ENCODE measurements at regions not wholly inside any gene's neighbourhood (a gene's known extent, or its start where the extent isn't known, plus 50 kb on each side); places are given as distances from the start of the nearest gene placed in this dataset.

GRCh38 chr21:27823652-27824201 lies 856.8 kb upstream of the ADAMTS5 start:
- no peaks in the 10 kb centered on the region for H3K79me2 ChIP-seq (ENCODE audit: control insufficient read depth, insufficient read depth, low read length)
- H3K27ac ChIP-seq (ENCODE audit: control insufficient read depth, insufficient read depth, low read length), result no peak overlapping the region
- H3K4me3 ChIP-seq (ENCODE audit: control insufficient read depth in 2 of 3, extremely low read depth in 1 of 3, insufficient read depth in 2 of 3, low read depth in 1 of 3, low read length in 3 of 3), result no peak overlapping the region
- no peak for FAIRE-seq
- H3K27me3 ChIP-seq (ENCODE audit: control insufficient read depth, extremely low read depth, insufficient read depth, low read length), result no peaks in the 10 kb centered on the region
- no peaks in the 10 kb centered on the region for H3K9me3 ChIP-seq (ENCODE audit: control insufficient read depth, low read depth, low read length)
- H4K20me1 ChIP-seq (ENCODE audit: control insufficient read depth, extremely low read depth, insufficient read depth, low read length), result no peaks in the 10 kb centered on the region
- no peak overlapping the region for H3K4me2 ChIP-seq (ENCODE audit: control insufficient read depth, extremely low read depth, insufficient read depth, low read depth, low read length)
- no peaks in the 10 kb centered on the region for H3K9me1 ChIP-seq (ENCODE audit: control insufficient read depth, extremely low read depth, insufficient read depth, low read length)
- no peaks in the 10 kb centered on the region for H3K36me3 ChIP-seq (ENCODE audit: control insufficient read depth in 2 of 2, extremely low read depth in 1 of 2, insufficient read depth in 2 of 2, low read length in 2 of 2)
- TF ChIP-seq CTCF (optimal IDR thresholded peaks at IDR 0.05 in 1 of 3, IDR thresholded peaks at IDR 0.05 in 1 of 3, conservative IDR thresholded peaks at IDR 0.05 in 1 of 3; ENCODE audit: extremely low read depth in 1 of 3, insufficient read depth in 2 of 3, low read length in 3 of 3) (no peak), EZH2 (IDR thresholded peaks at IDR 0.05; ENCODE audit: low read length) (no peak)
- H3K9ac ChIP-seq (ENCODE audit: control insufficient read depth, extremely low read depth, insufficient read depth, low read length), result no peak overlapping the region
- no peak for DNase-seq (ENCODE audit: low read depth, low spot score)
- no peaks in the 10 kb centered on the region for H3K4me1 ChIP-seq (ENCODE audit: control insufficient read depth, extremely low read depth, insufficient read depth, low read length)
- no peak overlapping the region for H2AFZ ChIP-seq (ENCODE audit: control insufficient read depth, low read length)
- dilution Hi-C loops (cut with MboI; ENCODE audit: extremely low pct_ligation_motif_present, low sequenced_read_pairs), result no loop called here

DNA sequence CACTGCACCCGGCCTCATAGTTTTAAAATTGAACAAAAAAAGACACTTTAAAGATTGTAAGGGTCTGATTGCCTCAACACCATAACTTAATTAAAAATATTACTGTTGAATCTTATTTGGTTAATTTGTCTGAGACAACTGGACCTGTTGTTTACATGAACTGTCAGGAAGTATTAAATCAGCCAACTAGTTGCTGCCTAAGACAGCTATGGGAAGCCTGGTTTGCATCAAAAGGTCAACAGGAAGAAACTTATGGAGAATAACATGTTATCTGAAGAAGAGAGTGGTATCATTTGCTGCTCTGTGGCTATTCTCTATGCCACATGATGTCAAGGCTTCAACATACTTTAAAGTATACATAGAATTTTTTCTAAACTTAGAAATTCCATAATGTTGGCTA lies 853.5 kb upstream of the ADAMTS5 start:
- no peak for DNase-seq (ENCODE audit: low read depth, low spot score)
- dilution Hi-C loops (cut with MboI; ENCODE audit: extremely low pct_ligation_motif_present, low sequenced_read_pairs), result no loop called here
- no peak overlapping the region for H3K4me2 ChIP-seq (ENCODE audit: control insufficient read depth, extremely low read depth, insufficient read depth, low read depth, low read length)
- no peak overlapping the region for H3K27ac ChIP-seq (ENCODE audit: control insufficient read depth, insufficient read depth, low read length)
- no peaks in the 10 kb centered on the region for H3K79me2 ChIP-seq (ENCODE audit: control insufficient read depth, insufficient read depth, low read length)
- no peak overlapping the region for H3K4me3 ChIP-seq (ENCODE audit: control insufficient read depth in 2 of 3, extremely low read depth in 1 of 3, insufficient read depth in 2 of 3, low read depth in 1 of 3, low read length in 3 of 3)
- no peak for FAIRE-seq
- TF ChIP-seq EZH2 (IDR thresholded peaks at IDR 0.05; ENCODE audit: low read length) (no peak), CTCF (optimal IDR thresholded peaks at IDR 0.05 in 1 of 3, IDR thresholded peaks at IDR 0.05 in 1 of 3, conservative IDR thresholded peaks at IDR 0.05 in 1 of 3; ENCODE audit: extremely low read depth in 1 of 3, insufficient read depth in 2 of 3, low read length in 3 of 3) (no peak)
- no peaks in the 10 kb centered on the region for H4K20me1 ChIP-seq (ENCODE audit: control insufficient read depth, extremely low read depth, insufficient read depth, low read length)
- H3K9me3 ChIP-seq (ENCODE audit: control insufficient read depth, low read depth, low read length), result no peaks in the 10 kb centered on the region
- H2AFZ ChIP-seq (ENCODE audit: control insufficient read depth, low read length), result no peak overlapping the region
- no peaks in the 10 kb centered on the region for H3K27me3 ChIP-seq (ENCODE audit: control insufficient read depth, extremely low read depth, insufficient read depth, low read length)
- H3K36me3 ChIP-seq (ENCODE audit: control insufficient read depth in 2 of 2, extremely low read depth in 1 of 2, insufficient read depth in 2 of 2, low read length in 2 of 2), result no peaks in the 10 kb centered on the region
- H3K9ac ChIP-seq (ENCODE audit: control insufficient read depth, extremely low read depth, insufficient read depth, low read length), result no peak overlapping the region
- H3K9me1 ChIP-seq (ENCODE audit: control insufficient read depth, extremely low read depth, insufficient read depth, low read length), result no peaks in the 10 kb centered on the region
- H3K4me1 ChIP-seq (ENCODE audit: control insufficient read depth, extremely low read depth, insufficient read depth, low read length), result no peaks in the 10 kb centered on the region
